ENCODE measurements at regions not wholly inside any gene's neighbourhood (a gene's known extent, or its start where the extent isn't known, plus 50 kb on each side); places are given as distances from the start of the nearest gene placed in this dataset.

- H3K27me3 ChIP-seq = no peaks in the 10 kb centered on the region
- no peak overlapping the region for H3K4me3 ChIP-seq
- H3K36me3 ChIP-seq = no peaks in the 10 kb centered on the region
- DNase-seq (no peak), FAIRE-seq (no peak), ATAC-seq (no peak)
- no peaks in the 10 kb centered on the region for H3K9me3 ChIP-seq
- 26 to 40% methylated on average over 2 of the region's 2 CpGs for WGBS, 2 donors
- no peak for TF ChIP-seq CTCF (IDR thresholded peaks at IDR 0.05)
- no peaks in the 10 kb centered on the region for H3K4me1 ChIP-seq
- no peak overlapping the region for H3K27ac ChIP-seq
- intact Hi-C loops (cut with DNase I) = no loop called here
Measured at GRCh38 chr4:56115898-56116297, 167.2 kb downstream of the CEP135 start.

DNA sequence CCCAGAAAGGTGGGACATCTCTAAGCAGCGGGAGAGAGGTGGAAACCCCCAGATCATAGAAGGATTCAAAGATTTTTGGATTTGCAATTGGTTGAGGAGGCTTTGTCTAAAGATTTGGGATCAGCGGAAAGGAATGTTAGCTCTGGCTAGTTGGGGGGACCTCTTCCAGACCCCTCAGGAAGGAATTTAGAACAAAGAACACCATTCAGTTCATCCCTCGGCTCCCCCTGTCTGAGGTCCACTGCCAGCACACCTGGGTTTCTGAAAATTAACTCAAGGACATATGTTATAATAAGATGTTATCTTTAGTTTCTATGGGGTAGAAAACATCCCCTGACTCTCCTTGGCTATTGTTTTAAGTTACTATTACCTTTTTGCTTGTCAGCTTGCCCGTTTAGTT is 163.6 kb downstream of the CEP135 start:
- Histone ChIP-seq H3K36me3 (no peaks in the 10 kb centered on the region), H3K4me3 (no peak overlapping the region), H3K27ac (no peak overlapping the region), H3K4me1 (no peaks in the 10 kb centered on the region), H3K27me3 (no peaks in the 10 kb centered on the region), H3K9me3 (no peaks in the 10 kb centered on the region)
- intact Hi-C loops (cut with DNase I) = no loop called here
- DNase-seq (no peak), FAIRE-seq (no peak), ATAC-seq (no peak)
- no peak for TF ChIP-seq CTCF (IDR thresholded peaks at IDR 0.05)
- 64 to 72% methylated on average over 4 of the region's 4 CpGs for WGBS, 2 donors

DNA sequence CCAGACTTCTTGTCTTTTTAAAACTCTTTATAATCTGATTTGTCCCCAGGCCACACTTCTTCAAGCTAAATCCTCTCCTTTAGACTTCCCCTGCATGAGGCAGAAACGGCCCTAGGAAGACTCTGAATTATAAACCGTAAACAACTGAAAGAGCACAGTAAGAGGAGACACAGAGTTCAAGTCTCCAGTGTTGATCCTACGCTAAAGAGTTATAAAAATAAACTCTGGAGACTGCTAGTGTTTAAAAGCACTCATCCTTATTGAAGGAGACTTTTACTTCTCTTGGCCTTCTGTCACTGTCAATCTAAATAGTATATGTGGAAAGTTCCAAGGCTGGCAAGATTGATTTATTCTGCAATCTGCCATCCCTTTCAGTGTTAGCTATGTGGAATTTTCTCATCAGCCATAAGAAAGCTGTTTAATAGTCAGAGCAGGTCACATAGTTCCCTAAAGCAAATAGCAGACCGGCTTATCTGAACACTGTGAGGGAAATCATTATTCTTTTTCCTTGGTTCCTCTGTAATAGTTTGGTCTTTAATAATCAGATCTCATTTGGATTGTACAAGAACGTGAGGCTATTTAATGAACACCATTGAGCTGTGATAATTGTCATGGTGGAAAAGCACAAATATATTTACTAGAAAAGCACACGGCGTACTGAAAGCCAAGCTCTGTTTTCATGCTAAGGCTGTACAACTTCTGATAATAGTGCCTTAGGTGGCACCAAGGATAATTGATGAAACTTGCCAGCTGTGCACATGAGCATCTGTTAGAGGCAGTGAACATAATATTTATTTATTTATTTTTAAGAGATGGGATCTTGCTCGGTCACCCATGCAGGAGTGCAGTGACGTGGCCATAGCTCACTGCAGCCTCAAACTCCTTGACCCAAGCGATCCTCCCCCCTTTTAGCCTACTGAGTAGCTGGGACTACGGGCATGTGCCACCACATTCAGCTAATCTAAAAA is 157.7 kb downstream of the CEP135 start:
- Histone ChIP-seq H3K4me3 (no peak overlapping the region), H3K4me1 (no peaks in the 10 kb centered on the region), H3K9me3 (no peaks in the 10 kb centered on the region), H3K27ac (no peak overlapping the region), H3K36me3 (no peaks in the 10 kb centered on the region), H3K27me3 (no peaks in the 10 kb centered on the region)
- peak in 1 of 4 donors; percentile 59 for ATAC-seq
- intact Hi-C loops (cut with DNase I) = no loop called here
- no peak for FAIRE-seq
- DNase-seq = no peak
- 39 to 41% methylated on average over 11 of the region's 11 CpGs for WGBS, 2 donors
- TF ChIP-seq CTCF (IDR thresholded peaks at IDR 0.05) = no peak

GRCh38 chr4:56104188-56104587 is 155.4 kb downstream of the CEP135 start:
- intact Hi-C loops (cut with DNase I) = no loop called here
- ATAC-seq (no peak), DNase-seq (no peak), FAIRE-seq (no peak)
- Histone ChIP-seq H3K4me1 (no peaks in the 10 kb centered on the region), H3K27me3 (no peaks in the 10 kb centered on the region), H3K27ac (no peak overlapping the region), H3K4me3 (no peak overlapping the region), H3K36me3 (no peaks in the 10 kb centered on the region), H3K9me3 (no peaks in the 10 kb centered on the region)
- 66% methylated on average over 3 of the region's 3 CpGs for WGBS, 2 donors
- TF ChIP-seq CTCF (IDR thresholded peaks at IDR 0.05) = no peak

GRCh38 chr4:56102601-56103000 is 153.9 kb downstream of the CEP135 start:
- intact Hi-C loops (cut with DNase I) = no loop called here
- 52 to 69% methylated on average over 5 of the region's 5 CpGs for WGBS, 2 donors
- ATAC-seq (no peak), DNase-seq (no peak), FAIRE-seq (no peak)
- no peak overlapping the region for H3K27ac ChIP-seq
- no peaks in the 10 kb centered on the region for H3K9me3 ChIP-seq
- no peak for TF ChIP-seq CTCF (IDR thresholded peaks at IDR 0.05)
- H3K4me1 ChIP-seq = no peaks in the 10 kb centered on the region
- no peak overlapping the region for H3K4me3 ChIP-seq
- no peaks in the 10 kb centered on the region for H3K27me3 ChIP-seq
- H3K36me3 ChIP-seq = no peaks in the 10 kb centered on the region

All from pancreas (tissue), 10 donors.